Erythroblast (primary cell): ENCODE measurements at regions not wholly inside any gene's neighbourhood (a gene's known extent, or its start where the extent isn't known, plus 50 kb on each side); places are given as distances from the start of the nearest gene placed in this dataset.

Experiments
- GATA1 ChIP-seq: IDR thresholded peaks from 2 replicates; pipeline ENCODE4 v1.6.1; 2011; ENCODE audit warnings: low read depth, mild to moderate bottlenecking, control low read depth, low read length, moderate library complexity
- POLR2A ChIP-seq: IDR thresholded peaks from 2 replicates; pipeline ENCODE4 v1.6.1; 2011; ENCODE audit warnings: mild to moderate bottlenecking, low read length

DNA sequence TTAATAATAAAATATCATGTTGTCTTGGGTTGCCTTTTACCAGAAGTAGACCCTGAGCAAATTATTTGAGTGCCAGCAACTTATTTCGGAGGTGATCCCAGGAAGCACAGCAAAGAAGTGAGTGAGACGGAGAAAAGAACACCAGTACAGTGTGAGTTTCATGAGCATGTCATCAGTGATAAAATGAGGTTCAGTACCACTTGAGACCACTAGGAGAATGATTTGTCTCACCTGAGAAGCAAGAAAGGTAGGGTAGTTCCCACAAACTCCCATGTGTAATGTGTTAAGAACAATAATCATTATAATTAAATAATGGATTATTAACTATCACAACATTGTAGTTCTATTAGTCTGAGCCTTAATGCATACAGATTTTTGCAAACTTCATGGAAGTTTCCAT is 112.8 kb upstream of the DMD start:
- no peak for TF ChIP-seq POLR2A
- TF ChIP-seq GATA1: no peak
